Brain pericyte (primary cell): ENCODE measurements at regions not wholly inside any gene's neighbourhood (a gene's known extent, or its start where the extent isn't known, plus 50 kb on each side); places are given as distances from the start of the nearest gene placed in this dataset.
A peak's percentile ranks its signal among the peaks of the same experiment; 100 is the strongest.
"Not testable (repeated sequence)": the region's sequence is repeated elsewhere in the genome, so short reads cannot be mapped to it uniquely, and the experiment has no call there.

ENCODE experiments used
- DNase-seq: peaks from one replicate; pipeline ENCODE4 v3.0.0-alpha.2; 2012; ENCODE audit warnings: low read depth, low spot score

GRCh38 chr3:90182291-90182976 is 1075.0 kb downstream of the EPHA3 start:
- DNase-seq: peak; percentile 12

- no peak for DNase-seq
These were observed 1077.4 kb downstream of the EPHA3 start for GRCh38 chr3:90184861-90185260.

- DNase-seq: not testable (repeated sequence)
These were observed 1090.0 kb downstream of the EPHA3 start for GRCh38 chr3:90197383-90197782.

- not testable (repeated sequence) for DNase-seq
These were observed 1095.5 kb downstream of the EPHA3 start for GRCh38 chr3:90202931-90203330.

- not testable (repeated sequence) for DNase-seq
These were observed 1099.1 kb downstream of the EPHA3 start for GRCh38 chr3:90206482-90206881.

- not testable (repeated sequence) for DNase-seq
These were observed 1100.1 kb downstream of the EPHA3 start for GRCh38 chr3:90207353-90208097.

DNA sequence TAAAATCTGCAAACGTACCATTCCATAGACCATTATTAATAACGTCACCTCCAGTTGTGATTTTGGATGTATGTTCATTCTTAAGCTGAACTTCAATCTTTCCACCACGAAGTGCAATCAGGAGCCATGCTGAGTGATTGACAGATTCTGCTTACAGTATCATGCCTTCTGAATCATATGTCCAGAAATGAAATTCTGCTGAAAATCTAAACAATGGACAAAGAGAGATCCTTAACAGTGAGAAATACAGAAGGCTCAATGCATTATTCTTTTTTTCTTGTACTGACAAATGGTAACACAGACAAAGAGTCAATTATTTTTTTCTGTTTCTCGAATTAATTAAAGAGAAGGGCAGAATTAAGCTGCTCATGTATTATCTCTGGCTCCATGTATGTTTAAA is 1114.5 kb downstream of the EPHA3 start:
- DNase-seq: no peak

DNA sequence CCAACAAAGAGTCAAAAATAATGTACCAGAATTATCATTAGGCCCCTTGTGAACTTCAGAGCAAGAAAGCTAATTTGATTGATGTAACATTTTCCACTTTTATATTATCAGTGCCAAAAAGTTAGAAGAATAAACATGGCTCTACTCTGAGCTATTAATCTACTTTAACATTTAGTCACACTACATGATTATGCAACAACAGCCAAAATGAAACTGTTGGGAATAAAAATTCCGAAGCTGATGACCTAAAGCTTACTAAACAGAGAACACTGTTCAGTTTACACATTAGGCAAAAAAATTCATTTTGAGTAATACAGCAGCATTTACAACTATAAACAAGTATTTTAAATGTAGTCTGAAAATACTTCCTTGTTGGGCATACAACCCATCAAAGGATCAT is 1134.1 kb downstream of the EPHA3 start:
- DNase-seq: no peak

DNA sequence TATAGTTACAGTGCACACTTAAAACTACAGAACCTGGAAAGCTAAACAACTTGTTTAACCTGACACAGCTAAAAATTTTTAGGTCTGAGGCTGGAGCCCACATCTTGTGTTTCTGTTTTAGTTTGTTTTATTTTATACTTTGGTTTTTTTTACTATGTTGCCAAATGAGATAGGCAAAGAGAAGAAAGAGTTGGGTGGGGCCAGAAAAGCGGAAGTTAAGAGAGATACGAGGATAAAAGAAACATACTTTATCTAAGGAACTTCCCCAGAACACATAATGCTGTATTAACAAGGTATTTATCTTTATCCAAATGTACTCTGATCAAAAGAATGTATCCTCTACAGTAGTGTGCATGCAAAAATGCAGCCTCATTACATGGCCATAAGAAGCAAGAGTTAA is 1145.7 kb downstream of the EPHA3 start:
- no peak for DNase-seq

DNA sequence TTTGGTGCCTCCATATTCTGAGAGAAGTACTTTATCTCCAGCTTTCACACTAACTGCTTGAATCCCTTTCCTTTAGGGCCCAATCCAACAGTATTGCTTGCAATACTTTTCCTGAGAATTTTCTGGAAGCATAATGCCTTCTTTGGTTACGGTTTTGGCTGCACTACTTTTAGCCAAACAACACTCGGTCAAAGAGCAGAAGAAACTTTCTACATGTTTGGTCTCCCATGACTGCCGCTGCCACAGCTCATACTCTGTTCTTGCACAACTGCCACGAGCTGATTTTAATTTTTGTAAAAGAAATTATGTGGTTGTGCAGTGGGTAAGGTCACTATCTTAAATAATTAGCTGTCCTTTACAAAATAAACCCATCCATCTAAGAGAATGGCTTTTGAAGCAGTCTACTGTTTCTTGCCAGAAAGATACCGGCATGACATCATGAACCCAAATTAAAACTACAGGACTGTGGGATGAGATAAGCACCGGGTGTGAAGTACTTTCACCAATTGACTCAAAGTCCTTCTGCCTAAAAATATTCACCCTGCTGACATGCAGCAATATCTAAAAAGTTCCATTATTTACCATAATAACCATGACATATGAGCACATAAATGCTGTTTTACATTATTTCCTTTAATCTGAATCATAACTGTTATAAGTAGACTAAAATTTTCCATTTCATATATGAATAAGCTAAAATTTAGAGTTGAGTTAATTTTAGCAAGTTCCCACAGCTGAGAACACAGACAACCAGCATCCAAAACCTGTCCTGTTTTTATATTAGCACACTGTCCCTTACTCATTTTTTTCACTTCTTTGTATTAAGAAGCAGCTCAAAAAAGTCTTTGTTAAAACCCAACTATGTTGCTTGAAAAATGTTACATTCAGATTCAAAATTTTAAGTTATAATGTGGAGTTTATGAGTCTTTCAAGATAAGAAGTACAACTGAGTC is 1154.3 kb downstream of the EPHA3 start:
- DNase-seq: no peak
